ENCODE measurements at regions not wholly inside any gene's neighbourhood (a gene's known extent, or its start where the extent isn't known, plus 50 kb on each side); places are given as distances from the start of the nearest gene placed in this dataset.
A peak's percentile ranks its signal among the peaks of the same experiment; 100 is the strongest.

DNA sequence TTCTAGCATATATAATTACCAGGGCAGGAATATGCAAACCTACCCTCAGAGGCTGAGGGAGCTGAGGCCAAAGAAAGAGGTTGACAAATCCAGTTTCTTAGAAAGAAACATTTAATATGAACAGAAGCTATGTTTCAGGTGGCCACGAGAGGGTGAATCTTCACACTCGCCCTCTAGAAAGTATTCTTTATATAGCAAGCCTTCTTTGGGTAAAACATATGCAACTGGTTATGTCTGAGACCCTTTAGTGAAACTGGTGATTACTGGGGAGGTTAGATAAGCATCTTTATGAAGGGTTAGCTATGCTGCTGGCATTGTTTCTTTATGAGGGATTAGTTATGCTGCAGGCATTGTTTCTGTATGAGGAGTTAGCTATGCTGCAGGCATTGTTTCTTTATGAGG is 50.7 kb upstream of the GOLGA6L2 start:
- TF ChIP-seq, protein P1, sequence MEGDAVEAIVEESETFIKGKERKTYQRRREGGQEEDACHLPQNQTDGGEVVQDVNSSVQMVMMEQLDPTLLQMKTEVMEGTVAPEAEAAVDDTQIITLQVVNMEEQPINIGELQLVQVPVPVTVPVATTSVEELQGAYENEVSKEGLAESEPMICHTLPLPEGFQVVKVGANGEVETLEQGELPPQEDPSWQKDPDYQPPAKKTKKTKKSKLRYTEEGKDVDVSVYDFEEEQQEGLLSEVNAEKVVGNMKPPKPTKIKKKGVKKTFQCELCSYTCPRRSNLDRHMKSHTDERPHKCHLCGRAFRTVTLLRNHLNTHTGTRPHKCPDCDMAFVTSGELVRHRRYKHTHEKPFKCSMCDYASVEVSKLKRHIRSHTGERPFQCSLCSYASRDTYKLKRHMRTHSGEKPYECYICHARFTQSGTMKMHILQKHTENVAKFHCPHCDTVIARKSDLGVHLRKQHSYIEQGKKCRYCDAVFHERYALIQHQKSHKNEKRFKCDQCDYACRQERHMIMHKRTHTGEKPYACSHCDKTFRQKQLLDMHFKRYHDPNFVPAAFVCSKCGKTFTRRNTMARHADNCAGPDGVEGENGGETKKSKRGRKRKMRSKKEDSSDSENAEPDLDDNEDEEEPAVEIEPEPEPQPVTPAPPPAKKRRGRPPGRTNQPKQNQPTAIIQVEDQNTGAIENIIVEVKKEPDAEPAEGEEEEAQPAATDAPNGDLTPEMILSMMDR (IDR thresholded peaks at IDR 0.05; ENCODE audit: insufficient read depth, low read depth, low read length) = peak; percentile 41
- no peak for TF ChIP-seq EZH2 (IDR thresholded peaks at IDR 0.05; ENCODE audit: insufficient read depth, low read length)

All from astrocyte (in vitro differentiated cells and primary cell).